HL-60 (cell line): ENCODE measurements at regions not wholly inside any gene's neighbourhood (a gene's known extent, or its start where the extent isn't known, plus 50 kb on each side); places are given as distances from the start of the nearest gene placed in this dataset.

ENCODE experiments used
- DNase-seq, 2 experiments: peaks; one replicate each; pipeline ENCODE4 v3.0.0-alpha.2; 2010 to 2020; ENCODE audit warnings: low read depth in 1 of 2, low spot score in 1 of 2
- H3K27ac ChIP-seq: fragments of 250-450 bp; sonication (Bioruptor Pico); replicated peaks from 2 replicates; pipeline ENCODE4 v1.5.1; 2020; ENCODE audit warnings: mild to moderate bottlenecking, moderate library complexity
- H3K27me3 ChIP-seq: fragments of 250-450 bp; sonication (Bioruptor Pico); 2 replicates; pipeline ENCODE4 v1.5.1; 2021; ENCODE audit warnings: mild to moderate bottlenecking, moderate library complexity; ENCODE audit not compliant: insufficient read depth, poor library complexity, severe bottlenecking
- H3K4me3 ChIP-seq: replicated peaks from 2 replicates; pipeline ENCODE4 v1.5.1; 2011; ENCODE audit warnings: mild to moderate bottlenecking, control low read depth, low read length; ENCODE audit not compliant: insufficient read depth
- CTCF ChIP-seq: IDR thresholded peaks from one replicate; pipeline ENCODE4 v1.5.1; 2011; ENCODE audit warnings: low read length, control low read depth, inconsistent platforms; ENCODE audit not compliant: insufficient read depth
- GABPA ChIP-seq: IDR thresholded peaks from 2 replicates; pipeline ENCODE4 v1.6.1; 2012; ENCODE audit warnings: low read depth
- POLR2AphosphoS5 ChIP-seq: IDR thresholded peaks from 2 replicates; pipeline ENCODE4 v1.6.1; 2012; ENCODE audit warnings: low read depth
- REST ChIP-seq: IDR thresholded peaks from 2 replicates; pipeline ENCODE4 v1.6.1; 2012; ENCODE audit warnings: low read depth; ENCODE audit not compliant: insufficient replicate concordance
- SPI1 ChIP-seq: IDR thresholded peaks from 2 replicates; pipeline ENCODE4 v1.6.1; 2012; ENCODE audit warnings: low read depth, mild to moderate bottlenecking, borderline replicate concordance

DNA sequence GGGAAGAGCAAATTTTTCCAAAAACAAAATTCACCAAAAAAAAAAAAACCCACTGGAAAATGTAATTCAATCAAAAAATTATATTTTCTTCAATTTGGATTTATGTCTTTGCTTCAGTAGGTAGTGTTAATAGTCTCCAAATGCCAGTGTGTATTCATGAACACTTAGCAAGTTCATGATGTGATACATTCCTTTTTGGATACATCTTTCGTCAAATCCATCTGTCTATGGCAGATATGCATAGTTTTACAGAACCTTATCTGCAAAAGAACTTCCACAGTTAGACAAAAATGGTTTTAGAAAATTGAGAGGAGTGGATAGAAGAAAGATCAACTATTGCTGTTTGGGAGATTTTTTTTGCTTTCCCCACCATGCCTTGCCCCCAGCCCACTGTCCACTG lies 214.6 kb downstream of the DEPDC1B start:
- DNase-seq, result no peak
- no peak overlapping the region for H3K4me3 ChIP-seq
- no peaks in the 10 kb centered on the region for H3K27me3 ChIP-seq
- TF ChIP-seq CTCF (no peak), POLR2AphosphoS5 (no peak), REST (no peak), SPI1 (no peak), GABPA (no peak)
- no peak overlapping the region for H3K27ac ChIP-seq

- Histone ChIP-seq H3K27ac (no peak overlapping the region), H3K27me3 (no peaks in the 10 kb centered on the region), H3K4me3 (no peak overlapping the region)
- TF ChIP-seq CTCF, result no peak
- no peak for TF ChIP-seq SPI1
- TF ChIP-seq GABPA, result no peak
- TF ChIP-seq POLR2AphosphoS5, result no peak
- TF ChIP-seq REST, result no peak
- DNase-seq, result no peak
Measured at GRCh38 chr5:60483050-60483449, 216.9 kb downstream of the DEPDC1B start.

GRCh38 chr5:60482301-60482700 lies 217.7 kb downstream of the DEPDC1B start:
- H3K27me3 ChIP-seq, result no peaks in the 10 kb centered on the region
- DNase-seq, result no peak
- TF ChIP-seq SPI1 (no peak), POLR2AphosphoS5 (no peak), CTCF (no peak), REST (no peak), GABPA (no peak)
- H3K27ac ChIP-seq, result no peak overlapping the region
- no peak overlapping the region for H3K4me3 ChIP-seq
